ENCODE measurements at regions not wholly inside any gene's neighbourhood (a gene's known extent, or its start where the extent isn't known, plus 50 kb on each side); places are given as distances from the start of the nearest gene placed in this dataset.

DNA sequence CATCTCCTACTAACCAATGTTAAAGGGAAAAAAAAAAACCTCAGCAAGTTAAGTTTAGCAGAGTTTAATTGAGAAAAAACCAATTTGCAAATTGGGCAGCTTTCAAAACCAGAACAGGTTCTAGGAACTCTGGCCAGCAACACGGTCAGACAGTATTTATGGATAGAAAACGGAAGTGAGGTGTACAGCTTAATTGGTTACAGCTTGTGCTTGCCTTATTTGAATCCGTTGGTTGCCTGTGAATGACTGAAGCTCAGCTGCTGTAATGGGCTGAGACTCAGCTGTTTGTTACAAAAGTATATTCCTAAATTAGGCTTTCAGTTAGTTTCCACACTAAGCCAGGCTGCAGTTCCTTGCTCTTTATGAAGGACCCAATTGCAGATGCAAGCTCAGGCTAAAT lies 217.0 kb downstream of the SREK1 start (continued):
- TF ChIP-seq ZBTB33 (IDR thresholded peaks at IDR 0.05) (no peak), RAD21 (IDR thresholded peaks at IDR 0.05) (no peak), MAX (IDR thresholded peaks at IDR 0.05) (no peak), SP1 (IDR thresholded peaks at IDR 0.05) (no peak), NR2F2 (IDR thresholded peaks at IDR 0.05) (no peak), HNF4G (IDR thresholded peaks at IDR 0.05) (no peak), GABPA (IDR thresholded peaks at IDR 0.05 in 1 of 2, conservative IDR thresholded peaks at IDR 0.05 in 1 of 2) (no peak)

- H3K4me3 ChIP-seq (ENCODE audit: low read depth in 1 of 3, low read length in 3 of 3): no peak overlapping the region
- no peak for DNase-seq (ENCODE audit: low spot score)
- no peaks in the 10 kb centered on the region for H3K27me3 ChIP-seq (ENCODE audit: control insufficient read depth in 4 of 4, insufficient read depth in 4 of 4, low read length in 3 of 4)
- 72% methylated on average over 6 of the region's 6 CpGs for WGBS
- TF ChIP-seq RXRA (IDR thresholded peaks at IDR 0.05): no peak
- TF ChIP-seq, protein P1, sequence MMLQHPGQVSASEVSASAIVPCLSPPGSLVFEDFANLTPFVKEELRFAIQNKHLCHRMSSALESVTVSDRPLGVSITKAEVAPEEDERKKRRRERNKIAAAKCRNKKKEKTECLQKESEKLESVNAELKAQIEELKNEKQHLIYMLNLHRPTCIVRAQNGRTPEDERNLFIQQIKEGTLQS (IDR thresholded peaks at IDR 0.05): no peak
- TF ChIP-seq NR2F2 (IDR thresholded peaks at IDR 0.05): no peak
- no peak for TF ChIP-seq SP1 (IDR thresholded peaks at IDR 0.05)
- TF ChIP-seq MAX (IDR thresholded peaks at IDR 0.05): no peak
- no peak for TF ChIP-seq RAD21 (IDR thresholded peaks at IDR 0.05)
- no peak for TF ChIP-seq EGR1 (IDR thresholded peaks at IDR 0.05; ENCODE audit: low read depth in 2 of 2)
- TF ChIP-seq GABPA (IDR thresholded peaks at IDR 0.05 in 1 of 2, conservative IDR thresholded peaks at IDR 0.05 in 1 of 2): no peak
- no peak for TF ChIP-seq YY1 (IDR thresholded peaks at IDR 0.05)
- no peak for TF ChIP-seq TAF1 (conservative IDR thresholded peaks at IDR 0.05)
- no peak for TF ChIP-seq JUND (IDR thresholded peaks at IDR 0.05)
- TF ChIP-seq, protein P2, sequence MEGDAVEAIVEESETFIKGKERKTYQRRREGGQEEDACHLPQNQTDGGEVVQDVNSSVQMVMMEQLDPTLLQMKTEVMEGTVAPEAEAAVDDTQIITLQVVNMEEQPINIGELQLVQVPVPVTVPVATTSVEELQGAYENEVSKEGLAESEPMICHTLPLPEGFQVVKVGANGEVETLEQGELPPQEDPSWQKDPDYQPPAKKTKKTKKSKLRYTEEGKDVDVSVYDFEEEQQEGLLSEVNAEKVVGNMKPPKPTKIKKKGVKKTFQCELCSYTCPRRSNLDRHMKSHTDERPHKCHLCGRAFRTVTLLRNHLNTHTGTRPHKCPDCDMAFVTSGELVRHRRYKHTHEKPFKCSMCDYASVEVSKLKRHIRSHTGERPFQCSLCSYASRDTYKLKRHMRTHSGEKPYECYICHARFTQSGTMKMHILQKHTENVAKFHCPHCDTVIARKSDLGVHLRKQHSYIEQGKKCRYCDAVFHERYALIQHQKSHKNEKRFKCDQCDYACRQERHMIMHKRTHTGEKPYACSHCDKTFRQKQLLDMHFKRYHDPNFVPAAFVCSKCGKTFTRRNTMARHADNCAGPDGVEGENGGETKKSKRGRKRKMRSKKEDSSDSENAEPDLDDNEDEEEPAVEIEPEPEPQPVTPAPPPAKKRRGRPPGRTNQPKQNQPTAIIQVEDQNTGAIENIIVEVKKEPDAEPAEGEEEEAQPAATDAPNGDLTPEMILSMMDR (IDR thresholded peaks at IDR 0.05; ENCODE audit: low read depth, low read length, missing input control): no peak
- TF ChIP-seq, protein P3, sequence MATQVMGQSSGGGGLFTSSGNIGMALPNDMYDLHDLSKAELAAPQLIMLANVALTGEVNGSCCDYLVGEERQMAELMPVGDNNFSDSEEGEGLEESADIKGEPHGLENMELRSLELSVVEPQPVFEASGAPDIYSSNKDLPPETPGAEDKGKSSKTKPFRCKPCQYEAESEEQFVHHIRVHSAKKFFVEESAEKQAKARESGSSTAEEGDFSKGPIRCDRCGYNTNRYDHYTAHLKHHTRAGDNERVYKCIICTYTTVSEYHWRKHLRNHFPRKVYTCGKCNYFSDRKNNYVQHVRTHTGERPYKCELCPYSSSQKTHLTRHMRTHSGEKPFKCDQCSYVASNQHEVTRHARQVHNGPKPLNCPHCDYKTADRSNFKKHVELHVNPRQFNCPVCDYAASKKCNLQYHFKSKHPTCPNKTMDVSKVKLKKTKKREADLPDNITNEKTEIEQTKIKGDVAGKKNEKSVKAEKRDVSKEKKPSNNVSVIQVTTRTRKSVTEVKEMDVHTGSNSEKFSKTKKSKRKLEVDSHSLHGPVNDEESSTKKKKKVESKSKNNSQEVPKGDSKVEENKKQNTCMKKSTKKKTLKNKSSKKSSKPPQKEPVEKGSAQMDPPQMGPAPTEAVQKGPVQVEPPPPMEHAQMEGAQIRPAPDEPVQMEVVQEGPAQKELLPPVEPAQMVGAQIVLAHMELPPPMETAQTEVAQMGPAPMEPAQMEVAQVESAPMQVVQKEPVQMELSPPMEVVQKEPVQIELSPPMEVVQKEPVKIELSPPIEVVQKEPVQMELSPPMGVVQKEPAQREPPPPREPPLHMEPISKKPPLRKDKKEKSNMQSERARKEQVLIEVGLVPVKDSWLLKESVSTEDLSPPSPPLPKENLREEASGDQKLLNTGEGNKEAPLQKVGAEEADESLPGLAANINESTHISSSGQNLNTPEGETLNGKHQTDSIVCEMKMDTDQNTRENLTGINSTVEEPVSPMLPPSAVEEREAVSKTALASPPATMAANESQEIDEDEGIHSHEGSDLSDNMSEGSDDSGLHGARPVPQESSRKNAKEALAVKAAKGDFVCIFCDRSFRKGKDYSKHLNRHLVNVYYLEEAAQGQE (IDR thresholded peaks at IDR 0.05): no peak
- no peak for TF ChIP-seq HNF4A (conservative IDR thresholded peaks at IDR 0.05)
- TF ChIP-seq FOXA2 (IDR thresholded peaks at IDR 0.05): no peak
- TF ChIP-seq HNF4G (IDR thresholded peaks at IDR 0.05): no peak
- no peak for TF ChIP-seq ZBTB33 (IDR thresholded peaks at IDR 0.05)
- no peak overlapping the region for H3K9ac ChIP-seq (ENCODE audit: low read depth in 1 of 2, low read length in 2 of 2)
- H3K4me1 ChIP-seq (ENCODE audit: control insufficient read depth in 4 of 4, insufficient read depth in 4 of 4, low read length in 3 of 4): no peaks in the 10 kb centered on the region
- no peaks in the 10 kb centered on the region for H3K36me3 ChIP-seq (ENCODE audit: control insufficient read depth in 4 of 4, insufficient read depth in 3 of 4, low read depth in 1 of 4, low read length in 3 of 4)
- no peak overlapping the region for H3K27ac ChIP-seq (ENCODE audit: low read depth in 1 of 2, low read length in 2 of 2)
- H3K9me3 ChIP-seq (ENCODE audit: control insufficient read depth in 4 of 4, low read length in 3 of 4): no peaks in the 10 kb centered on the region
Measured at GRCh38 chr5:66362046-66362445, 217.9 kb downstream of the SREK1 start.

Data from liver (tissue), 8 donors.